ENCODE measurements at regions not wholly inside any gene's neighbourhood (a gene's known extent, or its start where the extent isn't known, plus 50 kb on each side); places are given as distances from the start of the nearest gene placed in this dataset.

DNA sequence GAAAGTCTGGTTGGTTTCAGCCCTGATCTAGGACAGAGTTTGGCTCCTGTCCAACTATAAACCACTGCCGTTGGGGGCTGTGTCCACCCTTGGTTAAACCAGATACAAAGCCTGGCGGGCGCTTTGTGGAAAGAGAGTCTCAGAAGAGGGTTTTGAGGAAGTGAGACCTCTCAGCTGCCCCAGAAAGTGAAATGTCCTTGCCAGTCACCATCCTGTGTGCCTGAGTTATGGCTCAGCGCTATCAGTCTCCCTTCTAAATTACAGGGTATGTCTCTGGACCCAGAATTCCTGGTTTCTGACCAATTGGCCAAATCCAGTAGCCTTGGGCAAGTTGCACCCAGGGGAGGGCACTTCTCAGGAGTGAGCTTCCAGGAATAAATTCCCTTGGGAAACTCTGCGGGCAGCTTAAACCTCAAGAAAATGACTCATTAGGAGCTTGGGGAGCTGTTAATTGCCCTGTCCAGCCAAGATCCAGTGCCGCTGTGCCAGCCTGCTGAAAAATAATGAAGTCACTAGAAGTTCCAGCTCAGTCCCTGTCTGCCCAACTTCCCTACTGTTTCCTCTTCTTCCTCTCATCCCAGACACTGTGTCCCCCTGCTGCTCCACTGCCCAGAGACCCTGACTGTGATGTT is 66.7 kb upstream of the PDZD8 start (continued):
- TF ChIP-seq, protein P1, sequence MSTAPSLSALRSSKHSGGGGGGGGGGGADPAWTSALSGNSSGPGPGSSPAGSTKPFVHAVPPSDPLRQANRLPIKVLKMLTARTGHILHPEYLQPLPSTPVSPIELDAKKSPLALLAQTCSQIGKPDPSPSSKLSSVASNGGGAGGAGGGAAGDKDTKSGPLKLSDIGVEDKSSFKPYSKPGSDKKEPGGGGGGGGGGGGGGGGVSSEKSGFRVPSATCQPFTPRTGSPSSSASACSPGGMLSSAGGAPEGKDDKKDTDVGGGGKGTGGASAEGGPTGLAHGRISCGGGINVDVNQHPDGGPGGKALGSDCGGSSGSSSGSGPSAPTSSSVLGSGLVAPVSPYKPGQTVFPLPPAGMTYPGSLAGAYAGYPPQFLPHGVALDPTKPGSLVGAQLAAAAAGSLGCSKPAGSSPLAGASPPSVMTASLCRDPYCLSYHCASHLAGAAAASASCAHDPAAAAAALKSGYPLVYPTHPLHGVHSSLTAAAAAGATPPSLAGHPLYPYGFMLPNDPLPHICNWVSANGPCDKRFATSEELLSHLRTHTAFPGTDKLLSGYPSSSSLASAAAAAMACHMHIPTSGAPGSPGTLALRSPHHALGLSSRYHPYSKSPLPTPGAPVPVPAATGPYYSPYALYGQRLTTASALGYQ (CRISPR knock-in tag; IDR thresholded peaks at IDR 0.05): no peak
- no peak for TF ChIP-seq U2AF1 (optimal IDR thresholded peaks at IDR 0.05; ENCODE audit: low read depth, low read length)

DNA sequence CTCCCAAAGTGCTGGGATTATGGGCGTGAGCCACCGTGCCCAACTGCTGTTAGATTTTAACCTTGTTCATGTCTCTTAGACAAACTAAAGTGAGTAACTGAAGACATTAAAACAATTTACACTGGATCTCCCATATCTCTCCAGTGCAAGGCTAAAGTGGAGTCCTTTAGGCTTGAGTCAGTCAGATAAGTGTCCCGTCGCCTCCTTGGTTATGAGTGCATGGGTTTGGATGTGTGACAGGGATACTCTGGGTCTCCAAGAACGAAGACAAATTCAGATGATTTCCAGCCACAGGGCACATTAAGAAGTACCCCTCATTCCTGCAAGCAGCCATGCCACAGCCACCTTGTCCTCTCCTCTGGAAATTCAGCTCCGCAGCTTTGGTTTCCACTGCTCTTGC is 66.1 kb upstream of the PDZD8 start:
- Histone ChIP-seq H3K4me3 (replicated peaks in 1 of 3; ENCODE audit: insufficient read depth in 1 of 3, low read depth in 2 of 3, low read length in 3 of 3) (no peak overlapping the region), H3K27me3 (ENCODE audit: control insufficient read depth in 1 of 2, insufficient read depth in 2 of 2, low read length in 2 of 2) (no peaks in the 10 kb centered on the region), H3K9ac (ENCODE audit: insufficient read depth, low read depth, low read length) (no peak overlapping the region), H3K4me2 (ENCODE audit: low read depth, low read length) (no peak overlapping the region), H2AFZ (ENCODE audit: low read length) (no peak overlapping the region), H3K27ac (ENCODE audit: extremely low read length, insufficient read depth, low read length) (no peak overlapping the region), H3K4me1 (ENCODE audit: insufficient read depth, low read length) (no peaks in the 10 kb centered on the region), H3K9me3 (ENCODE audit: low read length) (peaks cover 7% of the 10 kb centered on the region; the same call in 1 of the 2 replicates), H3K36me3 (replicated peaks in 1 of 2; ENCODE audit: control insufficient read depth in 1 of 2, insufficient read depth in 2 of 2, low read length in 2 of 2) (no peaks in the 10 kb centered on the region), H4K20me1 (ENCODE audit: insufficient read depth, low read length) (no peaks in the 10 kb centered on the region), H3K79me2 (ENCODE audit: insufficient read depth, low read length) (no peaks in the 10 kb centered on the region)
- ChIA-PET POLR2A (no interaction called here), CTCF (ENCODE audit: low intra/inter-chr PET ratio, low total read pairs) (no interaction called here)
- no peak for FAIRE-seq
- in situ Hi-C loops (cut with HindIII; ENCODE audit: extremely low pct_ligation_motif_present, low pct_unique_long_range_greater_than_20kb): loop anchor here (10.0 kb wide), 1 partner anchor 217 kb away; no protein-coding TSS in a partner anchor
- TF ChIP-seq, protein P2, sequence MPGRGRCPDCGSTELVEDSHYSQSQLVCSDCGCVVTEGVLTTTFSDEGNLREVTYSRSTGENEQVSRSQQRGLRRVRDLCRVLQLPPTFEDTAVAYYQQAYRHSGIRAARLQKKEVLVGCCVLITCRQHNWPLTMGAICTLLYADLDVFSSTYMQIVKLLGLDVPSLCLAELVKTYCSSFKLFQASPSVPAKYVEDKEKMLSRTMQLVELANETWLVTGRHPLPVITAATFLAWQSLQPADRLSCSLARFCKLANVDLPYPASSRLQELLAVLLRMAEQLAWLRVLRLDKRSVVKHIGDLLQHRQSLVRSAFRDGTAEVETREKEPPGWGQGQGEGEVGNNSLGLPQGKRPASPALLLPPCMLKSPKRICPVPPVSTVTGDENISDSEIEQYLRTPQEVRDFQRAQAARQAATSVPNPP (CRISPR knock-in tag; IDR thresholded peaks at IDR 0.05): no peak
- TF ChIP-seq SOX6 (IDR thresholded peaks at IDR 0.05) (no peak), SOX6 (CRISPR knock-in tag; IDR thresholded peaks at IDR 0.05) (no peak)
- DNase-seq (ENCODE audit: low spot score): no peak
- BruUV-seq (replicated peaks): no TSS peak
- intact Hi-C loops (cut with micrococcal nuclease; ENCODE audit: unreplicated experiment): no loop called here
- no peak for ATAC-seq
- WGBS (ENCODE audit: low lambda C conversion rate): 60% methylated on average over 4 of the region's 6 CpGs

Measured in HepG2 (cell line).